WTC11 (cell line): ENCODE measurements at regions not wholly inside any gene's neighbourhood (a gene's known extent, or its start where the extent isn't known, plus 50 kb on each side); places are given as distances from the start of the nearest gene placed in this dataset.

ENCODE experiments used
- ATAC-seq: fragments of 200-7000 bp; cut with Tn5 transposase; 2 replicates; pipeline ENCODE4 v1.10.0; 2021; ENCODE audit warnings: mild to moderate bottlenecking, moderate library complexity
- CTCF ChIA-PET: fragments of 300-600 bp; sonication (Branson Sonifier 250); formaldehyde crosslinking; loops from one replicate; lab custom pipeline; 2021; ENCODE audit warnings: antibody characterized with exemption; lab: Charles Lee
- POLR2A ChIA-PET: fragments of 350-600 bp; sonication (Branson Sonifier 250); formaldehyde crosslinking; loops from one replicate; lab custom pipeline; 2021; ENCODE audit warnings: antibody characterized with exemption; lab: Charles Lee
- DNase-seq: peaks from one replicate; pipeline ENCODE4 v3.0.0; 2021; ENCODE audit warnings: low spot score
- H3K27ac Mint-ChIP-seq: 2 replicates; pipeline ENCODE4 v1.8.0; 2021; ENCODE audit warnings: mixed read lengths
- H3K27me3 Mint-ChIP-seq: 2 replicates; pipeline ENCODE4 v1.8.0; 2021; ENCODE audit warnings: low read depth, mild to moderate bottlenecking, moderate library complexity, mixed read lengths
- H3K36me3 Mint-ChIP-seq: 2 replicates; pipeline ENCODE4 v1.8.0; 2021; ENCODE audit warnings: mixed read lengths
- H3K4me1 Mint-ChIP-seq: 2 replicates; pipeline ENCODE4 v1.8.0; 2022; ENCODE audit warnings: mixed read lengths
- H3K4me3 Mint-ChIP-seq: 2 replicates; pipeline ENCODE4 v1.8.0; 2021; ENCODE audit warnings: mild to moderate bottlenecking, moderate library complexity, mixed read lengths
- H3K9me3 Mint-ChIP-seq: 2 replicates; pipeline ENCODE4 v1.8.0; 2021; ENCODE audit warnings: mixed read lengths
- ARID4B ChIP-seq: sonication (generic); formaldehyde crosslinking; IDR thresholded peaks from 2 replicates; pipeline ENCODE4 v1.8.0; 2023; ENCODE audit warnings: missing genetic modification reagents, mild to moderate bottlenecking, borderline replicate concordance
- CBFB ChIP-seq: sonication (generic); formaldehyde crosslinking; IDR thresholded peaks from 2 replicates; pipeline ENCODE4 v1.8.1; 2022; ENCODE audit warnings: mild to moderate bottlenecking, low read depth, missing genetic modification reagents
- CDX4 ChIP-seq: fragments of 250-450 bp; sonication (Bioruptor Pico); IDR thresholded peaks from 2 replicates; pipeline ENCODE4 v1.9.0; 2021; ENCODE audit warnings: moderate library complexity, mild to moderate bottlenecking, inconsistent platforms, borderline replicate concordance
- CREB1 ChIP-seq: sonication (generic); formaldehyde crosslinking; IDR thresholded peaks from 2 replicates; pipeline ENCODE4 v1.8.0; 2023; ENCODE audit warnings: mild to moderate bottlenecking, missing genetic modification reagents
- CREM ChIP-seq: sonication (generic); formaldehyde crosslinking; IDR thresholded peaks from 2 replicates; pipeline ENCODE4 v1.8.1; 2022; ENCODE audit warnings: mild to moderate bottlenecking, missing genetic modification reagents, moderate library complexity
- ESRRA ChIP-seq: sonication (generic); formaldehyde crosslinking; IDR thresholded peaks from 2 replicates; pipeline ENCODE4 v1.8.1; 2022; ENCODE audit warnings: mild to moderate bottlenecking, missing genetic modification reagents, borderline replicate concordance
- ETV6 ChIP-seq: sonication (generic); formaldehyde crosslinking; IDR thresholded peaks from 2 replicates; pipeline ENCODE4 v1.8.1; 2022; ENCODE audit warnings: mild to moderate bottlenecking, missing genetic modification reagents
- FOXK1 ChIP-seq: sonication (generic); formaldehyde crosslinking; IDR thresholded peaks from 2 replicates; pipeline ENCODE4 v1.8.0; 2022; ENCODE audit warnings: mild to moderate bottlenecking, moderate library complexity, missing genetic modification reagents
- FOXP1 ChIP-seq: sonication (generic); formaldehyde crosslinking; IDR thresholded peaks from 2 replicates; pipeline ENCODE4 v1.8.0; 2022; ENCODE audit warnings: missing genetic modification reagents, mild to moderate bottlenecking, moderate library complexity, borderline replicate concordance
- IRF1 ChIP-seq: sonication (generic); formaldehyde crosslinking; IDR thresholded peaks from 2 replicates; pipeline ENCODE4 v1.8.0; 2023; ENCODE audit warnings: missing genetic modification reagents
- JAZF1 ChIP-seq: fragments of 250-450 bp; sonication (Bioruptor Pico); IDR thresholded peaks from 2 replicates; pipeline ENCODE4 v1.9.0; 2021; ENCODE audit warnings: moderate library complexity, mild to moderate bottlenecking, inconsistent platforms
- JUN ChIP-seq: sonication (generic); formaldehyde crosslinking; IDR thresholded peaks from 2 replicates; pipeline ENCODE4 v1.8.0; 2023; ENCODE audit warnings: mild to moderate bottlenecking, missing genetic modification reagents
- KAT7 ChIP-seq: sonication (generic); formaldehyde crosslinking; IDR thresholded peaks from 2 replicates; pipeline ENCODE4 v1.8.1; 2023; ENCODE audit warnings: missing genetic modification reagents, mild to moderate bottlenecking, borderline replicate concordance
- MLX ChIP-seq: sonication (generic); formaldehyde crosslinking; IDR thresholded peaks from 2 replicates; pipeline ENCODE4 v1.8.1; 2023; ENCODE audit warnings: mild to moderate bottlenecking, missing genetic modification reagents, moderate library complexity
- MXD4 ChIP-seq: fragments of 250-450 bp; sonication (Bioruptor Pico); IDR thresholded peaks from 2 replicates; pipeline ENCODE4 v1.8.0; 2021; ENCODE audit warnings: mild to moderate bottlenecking, moderate library complexity, borderline replicate concordance
- MYBL2 ChIP-seq: sonication (generic); formaldehyde crosslinking; IDR thresholded peaks from 2 replicates; pipeline ENCODE4 v1.8.1; 2023; ENCODE audit warnings: mild to moderate bottlenecking, moderate library complexity, missing genetic modification reagents
- NR1H2 ChIP-seq: sonication (generic); formaldehyde crosslinking; IDR thresholded peaks from 2 replicates; pipeline ENCODE4 v1.9.0; 2021; ENCODE audit warnings: mild to moderate bottlenecking, moderate library complexity, missing genetic modification reagents
- OVOL2 ChIP-seq: fragments of 250-450 bp; sonication (Bioruptor Pico); IDR thresholded peaks from 2 replicates; pipeline ENCODE4 v1.9.0; 2021; ENCODE audit warnings: mild to moderate bottlenecking, borderline replicate concordance
- PRDM15 ChIP-seq: sonication (generic); formaldehyde crosslinking; IDR thresholded peaks from 2 replicates; pipeline ENCODE4 v1.8.0; 2022; ENCODE audit warnings: missing genetic modification reagents
- TEAD4 ChIP-seq: sonication (generic); formaldehyde crosslinking; IDR thresholded peaks from 2 replicates; pipeline ENCODE4 v1.8.0; 2022; ENCODE audit warnings: mild to moderate bottlenecking, missing genetic modification reagents
- ZNF263 ChIP-seq: sonication (generic); formaldehyde crosslinking; IDR thresholded peaks from 2 replicates; pipeline ENCODE4 v1.8.1; 2022; ENCODE audit warnings: low read depth, mild to moderate bottlenecking, moderate library complexity, missing genetic modification reagents
- ZNF317 ChIP-seq: sonication (generic); formaldehyde crosslinking; IDR thresholded peaks from 2 replicates; pipeline ENCODE4 v1.8.1; 2023; ENCODE audit warnings: low read depth, mild to moderate bottlenecking, moderate library complexity, missing genetic modification reagents, borderline replicate concordance
- ZNF416 ChIP-seq: fragments of 250-450 bp; sonication (Bioruptor Pico); IDR thresholded peaks from 2 replicates; pipeline ENCODE4 v1.9.0; 2021; ENCODE audit warnings: mild to moderate bottlenecking, inconsistent platforms
- ZNF423 ChIP-seq: fragments of 250-450 bp; sonication (Bioruptor Pico); IDR thresholded peaks from 2 replicates; pipeline ENCODE4 v2.1.2; 2022; ENCODE audit warnings: mild to moderate bottlenecking, moderate library complexity

GRCh38 chr5:106882035-106882434 lies 788.7 kb downstream of the EFNA5 start:
- TF ChIP-seq OVOL2 (CRISPR knock-in tag), result no peak
- TF ChIP-seq IRF1 (CRISPR knock-in tag), result no peak
- no peak for TF ChIP-seq MYBL2 (CRISPR knock-in tag)
- no peak for TF ChIP-seq MXD4 (CRISPR knock-in tag)
- no peak for TF ChIP-seq JUN
- TF ChIP-seq ETV6 (CRISPR knock-in tag), result no peak
- no peak for TF ChIP-seq ZNF423 (CRISPR knock-in tag)
- TF ChIP-seq KAT7 (CRISPR knock-in tag), result no peak
- no peak for TF ChIP-seq CREM
- TF ChIP-seq ZNF317 (CRISPR knock-in tag), result no peak
- no peak for TF ChIP-seq CREB1 (CRISPR knock-in tag)
- TF ChIP-seq TEAD4 (CRISPR knock-in tag), result no peak
- no peak for TF ChIP-seq ESRRA (CRISPR knock-in tag)
- TF ChIP-seq ZNF416 (CRISPR knock-in tag), result no peak
- no peak for TF ChIP-seq NR1H2 (CRISPR knock-in tag)
- TF ChIP-seq FOXK1 (CRISPR knock-in tag), result no peak
- TF ChIP-seq CBFB (CRISPR knock-in tag), result no peak
- Mint-ChIP-seq H3K36me3 (peaks cover 9% of the 10 kb centered on the region), H3K27me3 (no peaks in the 10 kb centered on the region; the same call in 1 of the 2 replicates), H3K4me1 (peaks cover 33% of the 10 kb centered on the region), H3K4me3 (no peak overlapping the region), H3K9me3 (peaks cover 11% of the 10 kb centered on the region), H3K27ac (peak overlapping the region; percentile 74)
- POLR2A ChIA-PET, result no interaction called here
- CTCF ChIA-PET, result no interaction called here
- no peak for ATAC-seq
- DNase-seq, result no peak

- no peak overlapping the region for H3K4me3 Mint-ChIP-seq
- CTCF ChIA-PET, result no interaction called here
- TF ChIP-seq ESRRA (CRISPR knock-in tag) (no peak), CREM (no peak), OVOL2 (CRISPR knock-in tag) (no peak), JAZF1 (CRISPR knock-in tag) (no peak), ARID4B (CRISPR knock-in tag) (no peak), MLX (no peak), ZNF263 (CRISPR knock-in tag) (no peak), FOXP1 (CRISPR knock-in tag) (no peak), ZNF317 (CRISPR knock-in tag) (no peak), PRDM15 (CRISPR knock-in tag) (no peak), CDX4 (CRISPR knock-in tag) (no peak)
Measured at GRCh38 chr5:106880656-106881055, 790.1 kb downstream of the EFNA5 start.

More at GRCh38 chr5:106880656-106881055, 790.1 kb downstream of the EFNA5 start:
- peaks cover 21% of the 10 kb centered on the region for H3K36me3 Mint-ChIP-seq
- DNase-seq, result no peak
- peak overlapping the region; percentile 42; the same call in 1 of the 2 replicates for H3K27ac Mint-ChIP-seq
- H3K9me3 Mint-ChIP-seq, result peaks cover 23% of the 10 kb centered on the region
- POLR2A ChIA-PET, result interaction anchor here (0.7 kb wide), 1 partner anchor 821 kb away, joined by 3 read pairs; no protein-coding TSS in a partner anchor
- no peak for ATAC-seq
- H3K4me1 Mint-ChIP-seq, result peaks cover 33% of the 10 kb centered on the region
- no peaks in the 10 kb centered on the region; the same call in 1 of the 2 replicates for H3K27me3 Mint-ChIP-seq
